PFSK-1 (cell line): ENCODE measurements at regions not wholly inside any gene's neighbourhood (a gene's known extent, or its start where the extent isn't known, plus 50 kb on each side); places are given as distances from the start of the nearest gene placed in this dataset.

ENCODE experiments used
- FOXP2 ChIP-seq: optimal IDR thresholded peaks from 2 replicates; pipeline ENCODE3; 2011; ENCODE audit warnings: borderline replicate concordance, control low read depth, inconsistent platforms; ENCODE audit not compliant: insufficient read depth; ENCODE audit errors: extremely low read length, extremely low read depth
- POLR2AphosphoS5 ChIP-seq: IDR thresholded peaks from 2 replicates; pipeline ENCODE4 v1.6.1; 2012; ENCODE audit warnings: low read depth, mild to moderate bottlenecking, control low read depth, low read length, moderate library complexity
- REST ChIP-seq, 2 experiments: IDR thresholded peaks; 2 replicates each; pipeline versions ENCODE4 v1.6.1 to v1.8.0; 2011 to 2012; ENCODE audit warnings: low read depth in 2 of 2, low read length in 2 of 2, control low read depth in 1 of 2, inconsistent platforms in 1 of 2, mild to moderate bottlenecking in 1 of 2, moderate library complexity in 1 of 2; ENCODE audit not compliant: insufficient read depth in 1 of 2
- SIN3A ChIP-seq: IDR thresholded peaks from 2 replicates; pipeline ENCODE4 v1.6.1; 2012; ENCODE audit warnings: mild to moderate bottlenecking, low read length, moderate library complexity, borderline replicate concordance; ENCODE audit not compliant: insufficient read depth
- TAF1 ChIP-seq: IDR thresholded peaks from 2 replicates; pipeline ENCODE4 v1.6.1; 2012; ENCODE audit warnings: low read length, control low read depth, borderline replicate concordance; ENCODE audit not compliant: insufficient read depth

DNA sequence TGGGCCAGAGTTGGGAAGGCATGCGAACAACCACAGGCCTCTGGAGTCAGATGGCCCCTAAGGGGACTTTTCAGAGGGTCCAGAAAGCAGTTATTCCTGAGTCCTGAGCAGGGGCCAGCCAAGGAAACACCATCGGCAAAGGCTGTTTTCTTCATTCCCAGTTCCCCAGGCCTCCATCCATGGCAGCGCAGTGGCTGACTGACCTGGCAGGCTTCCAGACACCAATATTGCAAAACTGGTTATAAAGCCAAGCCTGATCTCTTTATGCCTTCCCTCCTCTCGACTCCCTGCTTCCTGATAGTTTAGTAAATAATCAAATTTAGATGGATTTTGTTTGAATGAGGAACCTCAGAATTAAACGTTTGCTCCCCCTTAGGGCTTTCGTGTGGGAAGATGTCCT is 133.4 kb upstream of the ITGA6 start:
- TF ChIP-seq TAF1 (no peak), REST (IDR thresholded peaks at IDR 0.05; ENCODE audit: insufficient read depth in 1 of 2, low read depth in 2 of 2, low read length in 2 of 2) (no peak), FOXP2 (no peak), SIN3A (no peak), POLR2AphosphoS5 (no peak)

DNA sequence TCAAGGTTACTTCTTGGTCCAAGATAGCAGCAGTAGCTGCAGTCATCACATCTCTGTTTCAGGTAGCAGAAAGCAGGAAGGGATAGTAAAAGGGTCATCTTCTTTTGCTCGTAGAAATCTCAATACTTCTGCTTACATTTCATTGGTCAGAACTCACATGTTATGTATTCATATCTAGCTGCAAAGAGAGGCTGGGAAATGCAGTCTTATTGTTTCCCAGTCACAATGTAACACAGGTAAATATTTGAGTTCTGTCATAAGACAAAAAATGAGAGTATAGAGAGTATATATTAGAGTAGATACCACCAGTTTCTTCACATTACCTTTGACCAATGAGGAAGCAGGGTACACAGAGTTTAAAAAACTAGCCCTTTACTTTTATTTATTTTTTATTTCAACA is 132.4 kb upstream of the ITGA6 start:
- TF ChIP-seq POLR2AphosphoS5 (no peak), TAF1 (no peak), FOXP2 (no peak), SIN3A (no peak), REST (IDR thresholded peaks at IDR 0.05; ENCODE audit: insufficient read depth in 1 of 2, low read depth in 2 of 2, low read length in 2 of 2) (no peak)

DNA sequence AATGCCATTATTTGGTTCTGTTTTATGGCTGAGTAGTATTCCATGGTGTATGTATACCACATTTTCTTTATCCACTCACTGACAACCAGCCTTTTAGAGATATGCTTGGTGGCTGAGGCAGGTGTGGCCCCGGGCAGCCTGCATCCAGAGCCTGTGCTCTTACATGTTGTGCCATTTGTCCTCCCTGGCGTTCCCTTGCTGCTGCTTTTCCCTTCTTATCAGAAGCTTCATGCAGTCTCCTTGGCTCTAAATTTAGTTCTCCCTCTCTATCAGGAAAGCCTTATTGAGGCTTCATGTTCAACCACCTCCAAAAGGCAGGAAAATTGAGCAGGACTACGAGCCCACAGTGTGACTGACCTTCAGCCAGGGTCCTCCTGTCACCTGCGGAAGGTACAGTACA is 131.7 kb upstream of the ITGA6 start:
- TF ChIP-seq SIN3A (no peak), REST (IDR thresholded peaks at IDR 0.05; ENCODE audit: insufficient read depth in 1 of 2, low read depth in 2 of 2, low read length in 2 of 2) (no peak), FOXP2 (no peak), POLR2AphosphoS5 (no peak)

- no peak for TF ChIP-seq FOXP2
- TF ChIP-seq SIN3A: no peak
- TF ChIP-seq POLR2AphosphoS5: no peak
- TF ChIP-seq REST (IDR thresholded peaks at IDR 0.05; ENCODE audit: insufficient read depth in 1 of 2, low read depth in 2 of 2, low read length in 2 of 2): no peak
- TF ChIP-seq TAF1: no peak
These were observed 130.9 kb upstream of the ITGA6 start for GRCh38 chr2:172296267-172297046.

DNA sequence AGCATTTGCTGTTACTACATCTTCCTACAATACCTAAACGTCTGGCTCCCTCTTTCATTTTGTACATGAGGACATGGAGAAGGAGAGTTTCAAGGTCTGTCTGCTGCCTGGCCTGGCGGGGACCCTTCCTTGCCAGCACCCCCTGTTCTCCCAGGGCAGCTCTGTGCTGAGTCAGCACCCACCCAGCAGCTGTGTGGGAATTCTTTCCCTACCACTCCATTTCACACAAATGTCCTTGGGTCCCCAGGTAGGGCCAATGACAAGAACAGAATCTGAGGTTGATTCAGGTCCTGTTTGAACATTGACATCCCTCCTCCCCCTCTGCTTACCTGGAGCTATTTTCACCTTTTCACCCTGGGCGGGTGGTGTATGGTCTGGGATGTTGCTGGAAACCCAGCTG is 129.9 kb upstream of the ITGA6 start:
- no peak for TF ChIP-seq TAF1
- TF ChIP-seq REST (IDR thresholded peaks at IDR 0.05; ENCODE audit: insufficient read depth in 1 of 2, low read depth in 2 of 2, low read length in 2 of 2): no peak
- TF ChIP-seq FOXP2: no peak
- TF ChIP-seq POLR2AphosphoS5: no peak
- no peak for TF ChIP-seq SIN3A
